CD4-positive, alpha-beta T cell (primary cell): ENCODE measurements at regions not wholly inside any gene's neighbourhood (a gene's known extent, or its start where the extent isn't known, plus 50 kb on each side); places are given as distances from the start of the nearest gene placed in this dataset.

ENCODE experiments used
- ATAC-seq: fragments of 200-7000 bp; cut with Tn5 transposase; one replicate; pipeline ENCODE4 v1.10.0; 2022; ENCODE audit warnings: mild to moderate bottlenecking; ENCODE audit not compliant: poor library complexity
- CTCF ChIA-PET: fragments of 350-600 bp; sonication (Branson Sonifier 250); formaldehyde crosslinking; loops from one replicate; lab custom pipeline; 2021; ENCODE audit warnings: antibody characterized with exemption, inconsistent platforms; lab: Charles Lee
- POLR2A ChIA-PET: fragments of 350-600 bp; sonication (Branson Sonifier 250); formaldehyde crosslinking; loops from one replicate; lab custom pipeline; 2021; ENCODE audit warnings: antibody characterized with exemption, inconsistent platforms; lab: Charles Lee
- DNase-seq, 14 experiments: peaks; one replicate each; pipeline ENCODE4 v3.0.0-alpha.2; 2013 to 2020; ENCODE audit warnings: mixed read lengths in 2 of 14
- H3K27ac ChIP-seq, 2 donors: one replicate each; pipeline versions ENCODE4 v1.5.1 to v1.7.0; 2013; ENCODE audit warnings: low read length in 2 of 2, low read depth in 1 of 2, mild to moderate bottlenecking in 1 of 2
- H3K27me3 ChIP-seq, 2 experiments: 1 replicate in 1 of 2; 2 replicates in 1 of 2; pipeline versions ENCODE4 v1.6.1 to v1.7.0; 2013; ENCODE audit warnings: low read length in 2 of 2, control low read depth in 1 of 2, mild to moderate bottlenecking in 1 of 2, moderate library complexity in 1 of 2; ENCODE audit not compliant: insufficient read depth in 2 of 2, control insufficient read depth in 1 of 2
- H3K36me3 ChIP-seq: one replicate; pipeline ENCODE4 v1.6.1; 2013; ENCODE audit warnings: low read length, control low read depth; ENCODE audit not compliant: insufficient read depth
- H3K4me1 ChIP-seq: one replicate; pipeline ENCODE4 v1.6.1; 2013; ENCODE audit warnings: low read length, control low read depth; ENCODE audit not compliant: insufficient read depth
- H3K4me3 ChIP-seq: one replicate; pipeline ENCODE4 v1.5.1; 2013; ENCODE audit warnings: mild to moderate bottlenecking, low read length, moderate library complexity
- H3K9me3 ChIP-seq, 2 experiments: 1 replicate in 1 of 2; 2 replicates in 1 of 2; pipeline versions ENCODE4 v1.6.1 to v1.7.0; 2013; ENCODE audit warnings: low read length in 2 of 2, mild to moderate bottlenecking in 2 of 2, control low read depth in 1 of 2, moderate library complexity in 1 of 2; ENCODE audit not compliant: control insufficient read depth in 1 of 2, insufficient read depth in 1 of 2
- H3K27ac Mint-ChIP-seq: one replicate; pipeline ENCODE4 v1.8.0; 2020; ENCODE audit warnings: mixed read lengths
- H3K27me3 Mint-ChIP-seq: one replicate; pipeline ENCODE4 v1.8.0; 2021; ENCODE audit warnings: mixed read lengths
- H3K36me3 Mint-ChIP-seq: one replicate; pipeline ENCODE4 v1.8.0; 2021; ENCODE audit warnings: low read depth, mixed read lengths
- H3K4me1 Mint-ChIP-seq: one replicate; pipeline ENCODE4 v1.8.0; 2021; ENCODE audit warnings: low read depth, mixed read lengths
- H3K4me3 Mint-ChIP-seq: one replicate; pipeline ENCODE4 v1.8.0; 2020; ENCODE audit warnings: mild to moderate bottlenecking, mixed read lengths
- H3K9me3 Mint-ChIP-seq: one replicate; pipeline ENCODE4 v1.8.0; 2020; ENCODE audit warnings: mixed read lengths
- CTCF ChIP-seq: fragments of 200-600 bp; IDR thresholded peaks from one replicate; pipeline ENCODE4 v1.8.0; 2022; ENCODE audit warnings: antibody characterized with exemption, mild to moderate bottlenecking
- intact Hi-C, 2 experiments: fragments of 100-400 bp; cut with DNase I in 1 of 2; cut with micrococcal nuclease in 1 of 2; formaldehyde crosslinking; loops; one replicate each; pipeline versions ENCODE4 v1.15.1 to v1.9.0; 2023 to 2025; cut with DNase I, micrococcal nuclease

- Histone ChIP-seq H3K27me3 (no peaks in the 10 kb centered on the region), H3K9me3 (no peaks in the 10 kb centered on the region), H3K4me3 (no peak overlapping the region), H3K4me1 (no peaks in the 10 kb centered on the region), H3K36me3 (no peaks in the 10 kb centered on the region), H3K27ac (no peak overlapping the region)
- H3K4me3 Mint-ChIP-seq: no peak overlapping the region
- intact Hi-C loops: no loop called here
- ChIA-PET POLR2A (no interaction called here), CTCF (no interaction called here)
- no peak for ATAC-seq
- H3K27ac Mint-ChIP-seq: no peak overlapping the region
- H3K36me3 Mint-ChIP-seq: no peaks in the 10 kb centered on the region
- no peaks in the 10 kb centered on the region for H3K9me3 Mint-ChIP-seq
- no peak for TF ChIP-seq CTCF
- no peak for DNase-seq
- H3K27me3 Mint-ChIP-seq: no peaks in the 10 kb centered on the region
- no peaks in the 10 kb centered on the region for H3K4me1 Mint-ChIP-seq
Measured at GRCh38 chrX:39555431-39555830, 542.3 kb downstream of the BCOR start.

- DNase-seq (no peak), ATAC-seq (no peak)
- H3K4me3 ChIP-seq: no peak overlapping the region
- ChIA-PET POLR2A (no interaction called here), CTCF (no interaction called here)
- no peak overlapping the region for H3K27ac ChIP-seq
- no peaks in the 10 kb centered on the region for H3K36me3 ChIP-seq
- no peaks in the 10 kb centered on the region for H3K27me3 ChIP-seq
- no peaks in the 10 kb centered on the region for H3K9me3 Mint-ChIP-seq
- H3K36me3 Mint-ChIP-seq: no peaks in the 10 kb centered on the region
- TF ChIP-seq CTCF: no peak
- H3K9me3 ChIP-seq: no peaks in the 10 kb centered on the region
- H3K27me3 Mint-ChIP-seq: no peaks in the 10 kb centered on the region
- no peaks in the 10 kb centered on the region for H3K4me1 Mint-ChIP-seq
- no peak overlapping the region for H3K4me3 Mint-ChIP-seq
- intact Hi-C loops: no loop called here
- H3K27ac Mint-ChIP-seq: no peak overlapping the region
- no peaks in the 10 kb centered on the region for H3K4me1 ChIP-seq
Measured at GRCh38 chrX:39556056-39556455, 541.7 kb downstream of the BCOR start.

GRCh38 chrX:39559229-39559628, 538.5 kb downstream of the BCOR start:
- Mint-ChIP-seq H3K36me3 (no peaks in the 10 kb centered on the region), H3K4me3 (no peak overlapping the region), H3K27ac (no peak overlapping the region), H3K27me3 (no peaks in the 10 kb centered on the region), H3K9me3 (no peaks in the 10 kb centered on the region), H3K4me1 (no peaks in the 10 kb centered on the region)
- no peak for ATAC-seq
- TF ChIP-seq CTCF: no peak
- no peak overlapping the region for H3K4me3 ChIP-seq
- POLR2A ChIA-PET: no interaction called here
- H3K36me3 ChIP-seq: no peaks in the 10 kb centered on the region
- intact Hi-C loops: no loop called here
- no peaks in the 10 kb centered on the region for H3K4me1 ChIP-seq
- no peak for DNase-seq
- CTCF ChIA-PET: no interaction called here
- H3K27ac ChIP-seq: no peak overlapping the region
- H3K9me3 ChIP-seq: no peaks in the 10 kb centered on the region
- H3K27me3 ChIP-seq: no peaks in the 10 kb centered on the region
